ENCODE measurements at regions not wholly inside any gene's neighbourhood (a gene's known extent, or its start where the extent isn't known, plus 50 kb on each side); places are given as distances from the start of the nearest gene placed in this dataset.

DNA sequence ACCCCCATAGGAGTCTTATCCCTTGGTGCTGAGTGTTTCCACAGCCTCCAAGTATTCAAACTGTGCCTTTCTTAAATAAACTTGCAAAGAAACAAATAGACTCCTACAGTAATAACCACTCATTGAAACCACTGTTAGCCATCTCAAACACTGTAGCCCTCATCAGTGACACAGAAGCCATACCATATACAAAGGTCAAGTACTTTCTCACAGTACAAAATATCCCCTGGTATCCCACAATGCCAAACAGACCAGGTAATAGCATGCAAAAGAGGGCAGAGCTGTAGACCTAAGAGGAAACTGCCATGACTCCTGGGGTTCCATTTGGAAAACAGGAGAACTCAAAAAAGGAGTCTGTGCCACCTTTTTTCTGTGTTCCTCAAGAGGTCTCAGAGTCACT lies 173.8 kb upstream of the PPP1R2C start:
- TF ChIP-seq, protein P1, sequence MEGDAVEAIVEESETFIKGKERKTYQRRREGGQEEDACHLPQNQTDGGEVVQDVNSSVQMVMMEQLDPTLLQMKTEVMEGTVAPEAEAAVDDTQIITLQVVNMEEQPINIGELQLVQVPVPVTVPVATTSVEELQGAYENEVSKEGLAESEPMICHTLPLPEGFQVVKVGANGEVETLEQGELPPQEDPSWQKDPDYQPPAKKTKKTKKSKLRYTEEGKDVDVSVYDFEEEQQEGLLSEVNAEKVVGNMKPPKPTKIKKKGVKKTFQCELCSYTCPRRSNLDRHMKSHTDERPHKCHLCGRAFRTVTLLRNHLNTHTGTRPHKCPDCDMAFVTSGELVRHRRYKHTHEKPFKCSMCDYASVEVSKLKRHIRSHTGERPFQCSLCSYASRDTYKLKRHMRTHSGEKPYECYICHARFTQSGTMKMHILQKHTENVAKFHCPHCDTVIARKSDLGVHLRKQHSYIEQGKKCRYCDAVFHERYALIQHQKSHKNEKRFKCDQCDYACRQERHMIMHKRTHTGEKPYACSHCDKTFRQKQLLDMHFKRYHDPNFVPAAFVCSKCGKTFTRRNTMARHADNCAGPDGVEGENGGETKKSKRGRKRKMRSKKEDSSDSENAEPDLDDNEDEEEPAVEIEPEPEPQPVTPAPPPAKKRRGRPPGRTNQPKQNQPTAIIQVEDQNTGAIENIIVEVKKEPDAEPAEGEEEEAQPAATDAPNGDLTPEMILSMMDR (IDR thresholded peaks at IDR 0.05; ENCODE audit: low read length) = no peak
- TF ChIP-seq EZH2 (optimal IDR thresholded peaks at IDR 0.05; ENCODE audit: low read depth, low read length) (no peak), EZH2phosphoT487 (IDR thresholded peaks at IDR 0.05; ENCODE audit: low read length) (no peak)
